ENCODE measurements at regions not wholly inside any gene's neighbourhood (a gene's known extent, or its start where the extent isn't known, plus 50 kb on each side); places are given as distances from the start of the nearest gene placed in this dataset.
"Not testable (repeated sequence)": the region's sequence is repeated elsewhere in the genome, so short reads cannot be mapped to it uniquely, and the experiment has no call there.

GRCh38 chr20:11989018-11989771 is 71.5 kb downstream of the BTBD3 start:
- H3K9me3 ChIP-seq (ENCODE audit: control insufficient read depth in 2 of 2, insufficient read depth in 1 of 2, low read depth in 1 of 2, low read length in 1 of 2): no peaks in the 10 kb centered on the region
- H3K4me1 ChIP-seq (ENCODE audit: control insufficient read depth in 2 of 2, insufficient read depth in 2 of 2, low read length in 1 of 2): no peaks in the 10 kb centered on the region
- H3K27me3 ChIP-seq (ENCODE audit: control insufficient read depth in 1 of 2, insufficient read depth in 2 of 2, low read length in 2 of 2): no peaks in the 10 kb centered on the region
- WGBS, 2 donors: 91 to 92% methylated on average over 7 of the region's 7 CpGs
- no peaks in the 10 kb centered on the region for H3K36me3 ChIP-seq (ENCODE audit: control insufficient read depth in 2 of 2, insufficient read depth in 2 of 2, low read length in 1 of 2)
- no peak overlapping the region for H3K27ac ChIP-seq (ENCODE audit: low read depth in 2 of 2, low read length in 1 of 2)
- no peak overlapping the region for H3K4me3 ChIP-seq (ENCODE audit: low read depth in 1 of 2, low read length in 2 of 2)

- H3K27ac ChIP-seq (ENCODE audit: low read depth in 2 of 2, low read length in 1 of 2): no peak overlapping the region
- WGBS, 2 donors: 78 to 85% methylated on average over 2 of the region's 2 CpGs
- no peaks in the 10 kb centered on the region for H3K9me3 ChIP-seq (ENCODE audit: control insufficient read depth in 2 of 2, insufficient read depth in 1 of 2, low read depth in 1 of 2, low read length in 1 of 2)
- H3K27me3 ChIP-seq (ENCODE audit: control insufficient read depth in 1 of 2, insufficient read depth in 2 of 2, low read length in 2 of 2): no peaks in the 10 kb centered on the region
- H3K36me3 ChIP-seq (ENCODE audit: control insufficient read depth in 2 of 2, insufficient read depth in 2 of 2, low read length in 1 of 2): no peaks in the 10 kb centered on the region
- H3K4me3 ChIP-seq (ENCODE audit: low read depth in 1 of 2, low read length in 2 of 2): no peak overlapping the region
- no peaks in the 10 kb centered on the region for H3K4me1 ChIP-seq (ENCODE audit: control insufficient read depth in 2 of 2, insufficient read depth in 2 of 2, low read length in 1 of 2)
Measured at GRCh38 chr20:11992426-11992825, 74.7 kb downstream of the BTBD3 start.

- no peak overlapping the region for H3K4me3 ChIP-seq (ENCODE audit: low read depth in 1 of 2, low read length in 2 of 2)
- no peaks in the 10 kb centered on the region for H3K4me1 ChIP-seq (ENCODE audit: control insufficient read depth in 2 of 2, insufficient read depth in 2 of 2, low read length in 1 of 2)
- no peaks in the 10 kb centered on the region for H3K9me3 ChIP-seq (ENCODE audit: control insufficient read depth in 2 of 2, insufficient read depth in 1 of 2, low read depth in 1 of 2, low read length in 1 of 2)
- H3K27me3 ChIP-seq (ENCODE audit: control insufficient read depth in 1 of 2, insufficient read depth in 2 of 2, low read length in 2 of 2): no peaks in the 10 kb centered on the region
- no peak overlapping the region for H3K27ac ChIP-seq (ENCODE audit: low read depth in 2 of 2, low read length in 1 of 2)
- WGBS, 2 donors: 87 to 89% methylated on average over 7 of the region's 7 CpGs
- no peaks in the 10 kb centered on the region for H3K36me3 ChIP-seq (ENCODE audit: control insufficient read depth in 2 of 2, insufficient read depth in 2 of 2, low read length in 1 of 2)
Measured at GRCh38 chr20:11993886-11994461, 76.3 kb downstream of the BTBD3 start.

- Histone ChIP-seq H3K4me3 (ENCODE audit: low read depth in 1 of 2, low read length in 2 of 2) (no peak overlapping the region), H3K9me3 (ENCODE audit: control insufficient read depth in 2 of 2, insufficient read depth in 1 of 2, low read depth in 1 of 2, low read length in 1 of 2) (no peaks in the 10 kb centered on the region), H3K4me1 (ENCODE audit: control insufficient read depth in 2 of 2, insufficient read depth in 2 of 2, low read length in 1 of 2) (no peaks in the 10 kb centered on the region), H3K36me3 (ENCODE audit: control insufficient read depth in 2 of 2, insufficient read depth in 2 of 2, low read length in 1 of 2) (no peaks in the 10 kb centered on the region), H3K27ac (ENCODE audit: low read depth in 2 of 2, low read length in 1 of 2) (no peak overlapping the region), H3K27me3 (ENCODE audit: control insufficient read depth in 1 of 2, insufficient read depth in 2 of 2, low read length in 2 of 2) (no peaks in the 10 kb centered on the region)
- 71 to 83% methylated on average over 7 of the region's 7 CpGs for WGBS, 2 donors
Measured at GRCh38 chr20:11995805-11996567, 78.3 kb downstream of the BTBD3 start.

GRCh38 chr20:12004776-12005175 is 87.1 kb downstream of the BTBD3 start:
- not testable (repeated sequence) for H3K9me3 ChIP-seq (ENCODE audit: control insufficient read depth in 2 of 2, insufficient read depth in 1 of 2, low read depth in 1 of 2, low read length in 1 of 2); H3K36me3 ChIP-seq (ENCODE audit: control insufficient read depth in 2 of 2, insufficient read depth in 2 of 2, low read length in 1 of 2); H3K4me1 ChIP-seq (ENCODE audit: control insufficient read depth in 2 of 2, insufficient read depth in 2 of 2, low read length in 1 of 2); H3K27ac ChIP-seq (ENCODE audit: low read depth in 2 of 2, low read length in 1 of 2); H3K27me3 ChIP-seq (ENCODE audit: control insufficient read depth in 1 of 2, insufficient read depth in 2 of 2, low read length in 2 of 2); H3K4me3 ChIP-seq (ENCODE audit: low read depth in 1 of 2, low read length in 2 of 2)
- 90 to 97% methylated on average over 1 of the region's 1 CpG for WGBS, 2 donors

- Histone ChIP-seq H3K27me3 (ENCODE audit: control insufficient read depth in 1 of 2, insufficient read depth in 2 of 2, low read length in 2 of 2) (no peaks in the 10 kb centered on the region), H3K4me3 (ENCODE audit: low read depth in 1 of 2, low read length in 2 of 2) (no peak overlapping the region), H3K27ac (ENCODE audit: low read depth in 2 of 2, low read length in 1 of 2) (no peak overlapping the region), H3K9me3 (ENCODE audit: control insufficient read depth in 2 of 2, insufficient read depth in 1 of 2, low read depth in 1 of 2, low read length in 1 of 2) (no peaks in the 10 kb centered on the region), H3K4me1 (ENCODE audit: control insufficient read depth in 2 of 2, insufficient read depth in 2 of 2, low read length in 1 of 2) (no peaks in the 10 kb centered on the region), H3K36me3 (ENCODE audit: control insufficient read depth in 2 of 2, insufficient read depth in 2 of 2, low read length in 1 of 2) (no peaks in the 10 kb centered on the region)
- WGBS, 2 donors: 70 to 75% methylated on average over 9 of the region's 9 CpGs
Measured at GRCh38 chr20:12012241-12013222, 94.8 kb downstream of the BTBD3 start.

GRCh38 chr20:12014276-12014675 is 96.6 kb downstream of the BTBD3 start:
- H3K4me1 ChIP-seq (ENCODE audit: control insufficient read depth in 2 of 2, insufficient read depth in 2 of 2, low read length in 1 of 2): no peaks in the 10 kb centered on the region
- H3K4me3 ChIP-seq (ENCODE audit: low read depth in 1 of 2, low read length in 2 of 2): no peak overlapping the region
- H3K27ac ChIP-seq (ENCODE audit: low read depth in 2 of 2, low read length in 1 of 2): no peak overlapping the region
- H3K27me3 ChIP-seq (ENCODE audit: control insufficient read depth in 1 of 2, insufficient read depth in 2 of 2, low read length in 2 of 2): no peaks in the 10 kb centered on the region
- 88 to 91% methylated on average over 4 of the region's 4 CpGs for WGBS, 2 donors
- H3K9me3 ChIP-seq (ENCODE audit: control insufficient read depth in 2 of 2, insufficient read depth in 1 of 2, low read depth in 1 of 2, low read length in 1 of 2): no peaks in the 10 kb centered on the region
- no peaks in the 10 kb centered on the region for H3K36me3 ChIP-seq (ENCODE audit: control insufficient read depth in 2 of 2, insufficient read depth in 2 of 2, low read length in 1 of 2)

GRCh38 chr20:12014736-12015135 is 97.0 kb downstream of the BTBD3 start:
- WGBS, 2 donors: 95 to 98% methylated on average over 1 of the region's 1 CpG
- Histone ChIP-seq H3K9me3 (ENCODE audit: control insufficient read depth in 2 of 2, insufficient read depth in 1 of 2, low read depth in 1 of 2, low read length in 1 of 2) (no peaks in the 10 kb centered on the region), H3K4me1 (ENCODE audit: control insufficient read depth in 2 of 2, insufficient read depth in 2 of 2, low read length in 1 of 2) (no peaks in the 10 kb centered on the region), H3K27ac (ENCODE audit: low read depth in 2 of 2, low read length in 1 of 2) (no peak overlapping the region), H3K36me3 (ENCODE audit: control insufficient read depth in 2 of 2, insufficient read depth in 2 of 2, low read length in 1 of 2) (no peaks in the 10 kb centered on the region), H3K4me3 (ENCODE audit: low read depth in 1 of 2, low read length in 2 of 2) (no peak overlapping the region), H3K27me3 (ENCODE audit: control insufficient read depth in 1 of 2, insufficient read depth in 2 of 2, low read length in 2 of 2) (no peaks in the 10 kb centered on the region)

GRCh38 chr20:12016291-12016690 is 98.6 kb downstream of the BTBD3 start:
- Histone ChIP-seq H3K27me3 (ENCODE audit: control insufficient read depth in 1 of 2, insufficient read depth in 2 of 2, low read length in 2 of 2) (no peaks in the 10 kb centered on the region), H3K9me3 (ENCODE audit: control insufficient read depth in 2 of 2, insufficient read depth in 1 of 2, low read depth in 1 of 2, low read length in 1 of 2) (no peaks in the 10 kb centered on the region), H3K27ac (ENCODE audit: low read depth in 2 of 2, low read length in 1 of 2) (no peak overlapping the region), H3K4me3 (ENCODE audit: low read depth in 1 of 2, low read length in 2 of 2) (no peak overlapping the region), H3K36me3 (ENCODE audit: control insufficient read depth in 2 of 2, insufficient read depth in 2 of 2, low read length in 1 of 2) (no peaks in the 10 kb centered on the region), H3K4me1 (ENCODE audit: control insufficient read depth in 2 of 2, insufficient read depth in 2 of 2, low read length in 1 of 2) (no peaks in the 10 kb centered on the region)
- WGBS, 2 donors: 65 to 71% methylated on average over 2 of the region's 2 CpGs

Measured in esophagus (tissue), 2 donors.